Neural progenitor cell (in vitro differentiated cells): ENCODE measurements at regions not wholly inside any gene's neighbourhood (a gene's known extent, or its start where the extent isn't known, plus 50 kb on each side); places are given as distances from the start of the nearest gene placed in this dataset.
"Not testable (repeated sequence)": the region's sequence is repeated elsewhere in the genome, so short reads cannot be mapped to it uniquely, and the experiment has no call there.

Source experiments
- CTCF ChIP-seq: fragments of 200-600 bp; sonication (generic); IDR thresholded peaks from 2 replicates; pipeline ENCODE4 v1.5.1; 2017; ENCODE audit warnings: antibody characterized with exemption, mild to moderate bottlenecking
- EZH2 ChIP-seq: fragments of 200-600 bp; sonication (generic); IDR thresholded peaks from 2 replicates; pipeline ENCODE4 v1.6.1; 2017; ENCODE audit warnings: antibody characterized with exemption, mild to moderate bottlenecking, moderate library complexity

- TF ChIP-seq CTCF, EZH2: not testable (repeated sequence)
Measured at GRCh38 chr9:64488544-64488943, 796.5 kb downstream of the FOXD4L5 start.
